DND-41 (cell line): ENCODE measurements at regions not wholly inside any gene's neighbourhood (a gene's known extent, or its start where the extent isn't known, plus 50 kb on each side); places are given as distances from the start of the nearest gene placed in this dataset.

Source experiments
- ATAC-seq: fragments of 200-7000 bp; cut with Tn5 transposase; 3 replicates; pipeline ENCODE4 v1.9.1; 2021; ENCODE audit warnings: low read depth; ENCODE audit not compliant: insufficient read depth
- DNase-seq: peaks from one replicate; pipeline ENCODE4 v3.0.0-alpha.2; 2020
- H2AFZ ChIP-seq: 2 replicates; pipeline ENCODE4 v1.6.0; 2012; ENCODE audit warnings: low read depth, low read length
- H3K27ac ChIP-seq: 2 replicates; pipeline ENCODE4 v1.5.1; 2012; ENCODE audit warnings: low read length, inconsistent platforms
- H3K27me3 ChIP-seq: fragments of 200-600 bp; sonication (generic); 2 replicates; pipeline ENCODE4 v1.6.0; 2012; ENCODE audit warnings: low read length, mild to moderate bottlenecking, inconsistent platforms; ENCODE audit not compliant: insufficient read depth, poor library complexity
- H3K36me3 ChIP-seq: 2 replicates; pipeline ENCODE4 v1.5.1; 2012; ENCODE audit warnings: low read length, inconsistent platforms; ENCODE audit not compliant: insufficient read depth
- H3K4me1 ChIP-seq: 2 replicates; pipeline ENCODE4 v1.5.1; 2012; ENCODE audit warnings: mild to moderate bottlenecking, low read length; ENCODE audit not compliant: insufficient read depth
- H3K4me2 ChIP-seq: 2 replicates; pipeline ENCODE4 v1.6.0; 2012; ENCODE audit warnings: mild to moderate bottlenecking, moderate library complexity, low read length, inconsistent platforms; ENCODE audit not compliant: insufficient read depth
- H3K4me3 ChIP-seq, 2 experiments: fragments of 200-600 bp in 1 of 2; shearing (Covaris generic) in 1 of 2; 2 replicates each; pipeline ENCODE4 v1.5.1; 2012 to 2016; ENCODE audit warnings: inconsistent platforms in 2 of 2, low read length in 2 of 2, mild to moderate bottlenecking in 2 of 2, low read depth in 1 of 2, moderate library complexity in 1 of 2
- H3K79me2 ChIP-seq: 2 replicates; pipeline ENCODE4 v1.6.0; 2012; ENCODE audit warnings: low read length, inconsistent platforms; ENCODE audit not compliant: insufficient read depth
- H3K9ac ChIP-seq: 2 replicates; pipeline ENCODE4 v1.6.0; 2012; ENCODE audit warnings: low read depth, mild to moderate bottlenecking, inconsistent platforms, low read length, moderate library complexity
- H3K9me3 ChIP-seq: 2 replicates; pipeline ENCODE4 v1.5.1; 2012; ENCODE audit warnings: low read length, moderate library complexity, mild to moderate bottlenecking, inconsistent platforms; ENCODE audit not compliant: insufficient read depth, severe bottlenecking
- H4K20me1 ChIP-seq: 2 replicates; pipeline ENCODE4 v1.6.0; 2012; ENCODE audit warnings: low read length; ENCODE audit not compliant: insufficient read depth
- CTCF ChIP-seq: IDR thresholded peaks from 2 replicates; pipeline ENCODE4 v1.5.1; 2012; ENCODE audit warnings: borderline replicate concordance, low read length, moderate library complexity, mild to moderate bottlenecking; ENCODE audit not compliant: poor library complexity, severe bottlenecking; ENCODE audit errors: extremely low read depth
- EZH2 ChIP-seq: IDR thresholded peaks from 3 replicates; pipeline ENCODE4 v1.6.1; 2012; ENCODE audit warnings: borderline replicate concordance, low read depth, mild to moderate bottlenecking, moderate library complexity, low read length, inconsistent platforms; ENCODE audit not compliant: severe bottlenecking

GRCh38 chr18:10234281-10234680 lies 220.2 kb upstream of the APCDD1 start:
- ATAC-seq, result no peak
- Histone ChIP-seq H3K79me2 (no peaks in the 10 kb centered on the region), H3K4me2 (no peak overlapping the region), H4K20me1 (no peaks in the 10 kb centered on the region), H3K36me3 (no peaks in the 10 kb centered on the region), H3K4me1 (no peaks in the 10 kb centered on the region; the same call in 1 of the 2 replicates), H3K27ac (no peak overlapping the region), H3K27me3 (no peaks in the 10 kb centered on the region), H3K9ac (no peak overlapping the region), H2AFZ (no peak overlapping the region), H3K4me3 (no peak overlapping the region), H3K9me3 (peaks cover 5% of the 10 kb centered on the region)
- no peak for DNase-seq
- TF ChIP-seq EZH2 (no peak), CTCF (no peak)

GRCh38 chr18:10234912-10235660 lies 219.3 kb upstream of the APCDD1 start:
- no peak for DNase-seq
- H3K79me2 ChIP-seq, result no peaks in the 10 kb centered on the region
- H3K4me2 ChIP-seq, result no peak overlapping the region
- no peaks in the 10 kb centered on the region for H3K4me1 ChIP-seq
- H2AFZ ChIP-seq, result no peak overlapping the region
- H3K9me3 ChIP-seq, result peaks cover 2% of the 10 kb centered on the region
- H4K20me1 ChIP-seq, result no peaks in the 10 kb centered on the region
- TF ChIP-seq CTCF (no peak), EZH2 (no peak)
- no peaks in the 10 kb centered on the region for H3K27me3 ChIP-seq
- H3K4me3 ChIP-seq, result no peak overlapping the region
- no peak overlapping the region for H3K9ac ChIP-seq
- no peak for ATAC-seq
- no peak overlapping the region for H3K27ac ChIP-seq
- no peaks in the 10 kb centered on the region for H3K36me3 ChIP-seq

- Histone ChIP-seq H3K4me1 (no peaks in the 10 kb centered on the region), H3K36me3 (no peaks in the 10 kb centered on the region), H3K79me2 (no peaks in the 10 kb centered on the region), H3K4me3 (no peak overlapping the region), H2AFZ (no peak overlapping the region), H3K9ac (no peak overlapping the region), H4K20me1 (no peaks in the 10 kb centered on the region), H3K4me2 (no peak overlapping the region), H3K27ac (no peak overlapping the region), H3K27me3 (no peaks in the 10 kb centered on the region), H3K9me3 (no peaks in the 10 kb centered on the region)
- TF ChIP-seq EZH2 (no peak), CTCF (no peak)
- DNase-seq, result no peak
- no peak for ATAC-seq
Measured at GRCh38 chr18:10235661-10235952, 218.8 kb upstream of the APCDD1 start.

- no peaks in the 10 kb centered on the region for H3K4me1 ChIP-seq
- DNase-seq (no peak), ATAC-seq (no peak)
- no peak overlapping the region for H3K9ac ChIP-seq
- no peak overlapping the region for H2AFZ ChIP-seq
- no peaks in the 10 kb centered on the region for H3K36me3 ChIP-seq
- H3K27ac ChIP-seq, result no peak overlapping the region
- no peak overlapping the region for H3K4me2 ChIP-seq
- no peaks in the 10 kb centered on the region for H3K27me3 ChIP-seq
- H3K4me3 ChIP-seq, result no peak overlapping the region
- H4K20me1 ChIP-seq, result no peaks in the 10 kb centered on the region
- H3K79me2 ChIP-seq, result no peaks in the 10 kb centered on the region
- H3K9me3 ChIP-seq, result no peaks in the 10 kb centered on the region
- TF ChIP-seq CTCF, result no peak
- TF ChIP-seq EZH2, result no peak
Measured at GRCh38 chr18:10239103-10239502, 215.3 kb upstream of the APCDD1 start.
